Muscle of leg (tissue), 3 donors: ENCODE measurements at regions not wholly inside any gene's neighbourhood (a gene's known extent, or its start where the extent isn't known, plus 50 kb on each side); places are given as distances from the start of the nearest gene placed in this dataset.

Experiments
- DNase-seq: peaks from one replicate; pipeline ENCODE4 v3.0.0; 2013
- H3K27ac ChIP-seq: one replicate; pipeline ENCODE4 v1.5.1; 2013; ENCODE audit warnings: mild to moderate bottlenecking, low read length, control low read depth
- H3K27me3 ChIP-seq: one replicate; pipeline ENCODE4 v1.6.1; 2013; ENCODE audit warnings: low read length; ENCODE audit not compliant: control insufficient read depth, insufficient read depth
- H3K36me3 ChIP-seq: one replicate; pipeline ENCODE4 v1.6.1; 2013; ENCODE audit warnings: low read length; ENCODE audit not compliant: control insufficient read depth, insufficient read depth
- H3K4me1 ChIP-seq: one replicate; pipeline ENCODE4 v1.6.1; 2013; ENCODE audit warnings: low read length; ENCODE audit not compliant: control insufficient read depth, insufficient read depth
- H3K4me3 ChIP-seq: one replicate; pipeline ENCODE4 v1.5.1; 2013; ENCODE audit warnings: low read length, control low read depth
- H3K9me3 ChIP-seq: replicated peaks from 2 replicates; pipeline ENCODE4 v1.6.1; 2013; ENCODE audit warnings: low read depth, low read length; ENCODE audit not compliant: control insufficient read depth
- WGBS: methylation state at CpG from one replicate; pipeline ENCODE4 v1.1.5; 2013; ENCODE audit warnings: missing lambda C conversion rate; ENCODE audit not compliant: insufficient coverage; 5-methylcytosine and 5-hydroxymethylcytosine counted together

DNA sequence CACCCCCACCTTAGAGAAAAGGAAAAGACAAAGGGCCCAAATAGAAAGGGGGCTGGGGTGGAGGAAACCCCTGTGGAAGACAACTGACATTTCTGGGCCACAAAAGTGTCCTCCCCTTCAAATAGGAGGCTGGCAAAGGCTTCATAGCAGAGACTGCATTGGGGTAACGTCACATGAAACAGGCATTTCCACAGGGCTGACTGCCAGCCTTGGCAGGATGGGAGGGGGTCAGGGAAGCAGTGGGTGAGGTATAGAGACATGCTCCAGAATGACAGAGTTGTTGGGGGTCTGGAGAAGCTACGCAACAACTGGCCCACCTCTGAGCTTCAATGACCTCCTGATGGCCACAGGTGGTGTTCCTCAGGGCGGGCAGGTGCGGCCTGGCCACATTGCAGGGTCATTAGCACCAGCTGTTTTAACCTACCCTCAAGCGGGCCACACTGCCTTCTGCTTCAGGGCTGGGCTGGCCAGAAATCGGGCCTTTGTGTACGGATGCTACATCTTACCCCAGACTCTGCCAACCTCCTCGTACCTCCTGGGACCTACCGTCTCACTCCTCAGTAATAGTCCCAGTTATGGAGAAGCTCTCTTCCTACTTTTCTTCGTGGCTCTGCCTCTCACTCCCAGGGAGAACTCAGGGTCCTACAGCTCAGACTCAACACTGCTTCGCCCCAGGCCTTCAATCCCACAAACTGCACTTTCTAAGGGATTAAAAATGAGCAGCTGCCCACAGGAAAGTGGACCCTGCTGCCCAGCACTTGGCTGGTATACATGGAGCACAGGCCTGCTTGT, 160.0 kb upstream of the NCAM1 start:
- DNase-seq: peak; percentile 76
- Histone ChIP-seq H3K36me3 (no peaks in the 10 kb centered on the region), H3K4me3 (no peak overlapping the region), H3K27ac (peak overlapping the region; percentile 62), H3K9me3 (no peaks in the 10 kb centered on the region), H3K4me1 (peaks cover 55% of the 10 kb centered on the region), H3K27me3 (no peaks in the 10 kb centered on the region)
- 77% methylated on average over 11 of the region's 11 CpGs for WGBS

DNA sequence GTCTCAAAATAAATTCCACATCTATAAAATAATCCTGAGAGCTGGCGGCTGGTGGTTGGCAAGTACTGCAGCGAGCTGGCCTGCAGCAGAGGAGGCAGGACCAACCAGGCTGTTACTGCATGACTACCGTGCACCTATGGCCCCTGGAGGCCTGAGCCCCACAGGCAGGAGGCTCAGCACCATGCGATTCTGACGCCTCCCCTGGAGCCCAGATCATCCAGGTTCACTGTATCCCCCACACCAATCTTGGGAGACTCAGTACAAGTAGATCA, 159.5 kb upstream of the NCAM1 start:
- DNase-seq: no peak
- Histone ChIP-seq H3K36me3 (no peaks in the 10 kb centered on the region), H3K4me3 (no peak overlapping the region), H3K9me3 (no peaks in the 10 kb centered on the region), H3K4me1 (peaks cover 55% of the 10 kb centered on the region), H3K27ac (no peak overlapping the region), H3K27me3 (no peaks in the 10 kb centered on the region)
- WGBS: 65% methylated on average over 4 of the region's 5 CpGs

DNA sequence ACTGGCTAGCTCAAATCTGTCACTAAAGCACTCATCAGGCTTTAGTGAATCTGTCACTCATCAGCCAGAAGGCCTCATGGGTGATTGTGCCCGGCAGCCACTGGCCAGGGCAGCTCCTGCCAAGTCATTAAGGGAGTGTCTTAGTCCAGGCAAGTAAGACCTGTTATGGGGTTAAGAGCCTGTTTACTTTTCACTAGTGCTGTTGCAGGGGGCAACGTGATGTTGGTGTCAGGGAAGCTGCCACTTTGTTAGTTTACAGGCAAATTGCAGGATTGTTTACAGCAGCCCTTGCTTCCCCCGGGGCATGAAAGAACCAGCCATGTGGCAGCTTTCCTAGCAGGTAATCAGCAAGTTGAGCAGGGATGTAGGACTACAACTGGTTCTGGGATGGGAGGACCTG, 155.6 kb upstream of the NCAM1 start:
- no peaks in the 10 kb centered on the region for H3K9me3 ChIP-seq
- no peak overlapping the region for H3K27ac ChIP-seq
- H3K27me3 ChIP-seq: no peaks in the 10 kb centered on the region
- peaks cover 38% of the 10 kb centered on the region for H3K4me1 ChIP-seq
- WGBS: 30% methylated on average over 2 of the region's 3 CpGs
- DNase-seq: no peak
- no peak overlapping the region for H3K4me3 ChIP-seq
- H3K36me3 ChIP-seq: no peaks in the 10 kb centered on the region

DNA sequence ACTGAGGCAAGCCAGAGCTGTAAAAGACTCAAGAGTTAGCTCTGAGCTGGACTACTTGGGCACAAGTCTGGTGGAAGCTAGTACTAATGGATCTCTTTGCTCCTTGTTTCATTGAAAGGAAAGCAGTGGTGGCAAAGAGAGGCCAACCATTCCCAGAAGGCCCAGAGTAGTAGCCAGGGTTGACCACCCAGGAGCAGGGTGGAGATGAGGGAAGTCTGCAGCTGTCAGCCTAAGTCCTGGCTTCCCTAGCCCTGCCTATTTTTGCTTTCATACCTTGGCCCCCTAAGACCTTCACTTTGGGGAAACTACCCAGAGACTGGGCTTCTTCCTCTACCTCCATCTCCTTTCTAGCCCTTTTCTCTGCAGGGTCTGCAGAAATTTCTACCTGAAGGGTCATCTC, 155.0 kb upstream of the NCAM1 start:
- DNase-seq: no peak
- H3K4me1 ChIP-seq: peaks cover 32% of the 10 kb centered on the region
- H3K27me3 ChIP-seq: no peaks in the 10 kb centered on the region

DNA sequence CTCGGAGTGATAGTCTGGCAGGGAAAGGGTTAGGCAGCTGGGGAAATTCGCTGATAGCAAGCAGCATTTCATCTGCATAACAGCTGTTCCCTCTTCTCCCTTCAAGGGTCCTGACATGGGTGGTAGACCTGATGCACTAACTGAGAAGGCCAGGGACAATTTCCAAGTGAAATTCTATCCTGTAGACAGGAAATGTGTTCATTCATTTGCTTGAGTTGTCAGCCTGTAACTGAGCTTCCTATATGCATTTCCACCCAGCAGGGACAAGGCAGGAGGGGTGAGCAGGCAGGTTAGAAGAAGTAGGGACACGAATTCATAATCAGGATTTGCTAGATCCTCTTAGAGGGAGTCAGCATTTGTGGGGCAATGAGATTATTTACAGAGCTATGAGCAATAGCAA, 154.3 kb upstream of the NCAM1 start:
- H3K36me3 ChIP-seq: no peaks in the 10 kb centered on the region
- H3K4me1 ChIP-seq: peaks cover 30% of the 10 kb centered on the region
- no peak overlapping the region for H3K27ac ChIP-seq
- no peaks in the 10 kb centered on the region for H3K27me3 ChIP-seq
- DNase-seq: peak; percentile 74
- peaks cover 2% of the 10 kb centered on the region for H3K9me3 ChIP-seq
- 0% methylated on average over 2 of the region's 3 CpGs for WGBS
- H3K4me3 ChIP-seq: no peak overlapping the region

More for the DNA sequence above, 155.0 kb upstream of the NCAM1 start:
- Histone ChIP-seq H3K36me3 (no peaks in the 10 kb centered on the region), H3K4me3 (no peak overlapping the region), H3K9me3 (peaks cover 2% of the 10 kb centered on the region), H3K27ac (no peak overlapping the region)

DNA sequence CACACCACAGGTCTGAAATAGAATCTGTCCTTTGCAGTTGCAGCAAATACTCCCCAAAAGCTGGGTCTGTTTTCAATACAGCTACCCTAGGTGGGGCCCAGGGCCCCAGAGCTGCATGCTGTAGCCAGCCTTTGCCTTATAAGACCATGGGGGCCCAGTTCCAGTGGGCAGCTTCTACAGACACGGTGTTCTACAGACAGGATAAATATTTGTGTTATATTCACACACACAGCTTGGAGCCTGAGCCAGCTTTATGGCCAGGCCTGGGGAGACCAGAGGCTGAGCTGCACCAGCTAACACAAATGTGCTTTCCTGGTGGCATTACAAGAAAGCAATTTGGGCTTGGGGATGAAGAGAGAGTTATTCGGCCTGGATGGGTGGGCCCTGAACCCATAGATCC, 151.8 kb upstream of the NCAM1 start:
- no CpG with 5 or more reads among the region's 2 CpGs for WGBS
- Histone ChIP-seq H3K27me3 (no peaks in the 10 kb centered on the region), H3K36me3 (no peaks in the 10 kb centered on the region), H3K9me3 (peaks cover 2% of the 10 kb centered on the region), H3K4me3 (no peak overlapping the region), H3K27ac (no peak overlapping the region), H3K4me1 (peaks cover 29% of the 10 kb centered on the region)
- DNase-seq: no peak

DNA sequence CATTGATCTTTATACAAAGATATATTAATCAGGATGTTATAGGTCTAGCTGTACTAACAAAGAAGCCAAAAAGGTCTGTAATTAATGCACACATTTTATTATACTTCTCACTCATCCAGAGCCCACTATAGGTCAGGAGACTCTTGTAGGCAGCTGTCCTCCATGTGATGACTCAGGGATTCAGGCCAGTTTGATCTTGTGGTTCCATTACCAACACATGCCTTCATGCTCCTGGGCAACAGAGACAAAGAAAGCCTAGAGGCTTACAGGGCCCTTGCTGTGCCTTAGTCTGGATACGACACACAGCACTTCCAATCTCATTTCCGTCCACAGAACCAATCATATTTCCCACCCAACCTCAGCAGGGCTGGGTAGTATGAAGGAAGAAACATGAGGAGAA, 150.3 kb upstream of the NCAM1 start:
- peaks cover 2% of the 10 kb centered on the region for H3K9me3 ChIP-seq
- no peaks in the 10 kb centered on the region for H3K36me3 ChIP-seq
- H3K4me1 ChIP-seq: peaks cover 23% of the 10 kb centered on the region
- no CpG with 5 or more reads among the region's 2 CpGs for WGBS
- H3K27me3 ChIP-seq: no peaks in the 10 kb centered on the region
- no peak overlapping the region for H3K27ac ChIP-seq
- DNase-seq: no peak
- no peak overlapping the region for H3K4me3 ChIP-seq

DNA sequence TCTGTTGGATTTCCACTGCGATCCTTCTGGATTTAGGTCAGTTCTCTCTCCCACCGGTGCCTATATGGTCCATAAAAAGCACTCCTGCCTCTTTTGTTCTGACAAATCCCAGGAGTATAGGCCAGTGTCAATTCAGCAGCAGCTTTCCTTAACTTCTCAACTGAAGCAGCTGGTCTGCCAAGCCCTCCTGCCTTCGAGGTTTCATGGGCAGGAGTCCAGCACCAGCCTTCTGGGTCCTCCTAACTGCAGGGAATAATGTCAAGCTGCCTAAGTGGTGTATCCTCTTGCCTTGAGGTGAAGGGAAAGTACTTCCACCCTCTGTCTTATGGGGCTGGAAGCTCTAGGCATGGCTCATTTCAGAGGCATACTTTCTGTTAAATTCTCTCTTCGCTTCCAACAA, 149.4 kb upstream of the NCAM1 start:
- H3K27ac ChIP-seq: no peak overlapping the region
- DNase-seq: peak; percentile 46
- peaks cover 15% of the 10 kb centered on the region for H3K4me1 ChIP-seq
- no peaks in the 10 kb centered on the region for H3K36me3 ChIP-seq
- H3K4me3 ChIP-seq: no peak overlapping the region
- WGBS: 87% methylated on average over 2 of the region's 4 CpGs
- H3K9me3 ChIP-seq: peaks cover 2% of the 10 kb centered on the region
- no peaks in the 10 kb centered on the region for H3K27me3 ChIP-seq

DNA sequence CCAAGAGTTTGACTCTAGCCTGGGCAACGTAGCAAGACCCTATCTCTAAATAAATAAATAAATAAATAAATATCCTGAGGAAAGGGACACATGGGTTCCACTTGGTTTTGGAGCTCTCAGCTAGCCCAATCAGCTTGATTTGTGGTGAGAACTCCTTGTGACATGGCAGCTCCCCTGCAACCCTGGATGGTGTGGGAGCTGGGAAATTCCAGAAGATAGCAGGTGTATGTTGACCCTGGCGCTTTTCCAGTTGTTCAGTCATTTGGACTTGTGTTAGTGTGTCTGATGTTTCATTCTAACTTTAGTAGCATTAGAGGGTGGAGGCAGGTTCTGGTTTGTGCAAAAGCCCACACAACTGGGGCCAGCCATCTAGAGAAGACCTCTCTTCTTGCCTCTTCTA, 148.5 kb upstream of the NCAM1 start:
- Histone ChIP-seq H3K36me3 (no peaks in the 10 kb centered on the region), H3K4me3 (no peak overlapping the region), H3K4me1 (peaks cover 7% of the 10 kb centered on the region), H3K27me3 (no peaks in the 10 kb centered on the region), H3K27ac (no peak overlapping the region), H3K9me3 (peaks cover 2% of the 10 kb centered on the region)
- 80% methylated on average over 1 of the region's 2 CpGs for WGBS
- peak; percentile 56 for DNase-seq

DNA sequence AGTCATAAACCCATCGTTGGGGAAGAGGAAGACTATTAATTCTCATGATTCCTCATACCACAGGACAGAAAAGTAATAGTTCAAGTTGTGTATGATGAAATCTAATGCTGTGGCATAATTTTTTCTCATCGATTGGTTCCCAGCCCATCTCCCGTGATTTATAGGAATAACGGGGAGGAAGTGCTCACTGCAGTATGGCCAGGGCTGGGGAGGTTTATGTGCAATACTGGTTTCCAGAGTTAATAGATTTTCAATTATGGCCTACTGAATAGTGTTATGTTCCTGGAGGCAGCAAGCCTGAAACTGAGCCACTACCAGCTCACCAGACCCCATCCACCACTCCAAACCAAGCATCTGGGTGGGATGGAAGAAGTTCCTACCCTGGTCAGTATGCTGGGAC, 147.1 kb upstream of the NCAM1 start:
- no peak overlapping the region for H3K27ac ChIP-seq
- no peaks in the 10 kb centered on the region for H3K27me3 ChIP-seq
- H3K4me3 ChIP-seq: no peak overlapping the region
- WGBS: 100% methylated on average over 3 of the region's 4 CpGs
- H3K36me3 ChIP-seq: no peaks in the 10 kb centered on the region
- H3K9me3 ChIP-seq: peaks cover 2% of the 10 kb centered on the region
- peaks cover 7% of the 10 kb centered on the region for H3K4me1 ChIP-seq
- DNase-seq: no peak

DNA sequence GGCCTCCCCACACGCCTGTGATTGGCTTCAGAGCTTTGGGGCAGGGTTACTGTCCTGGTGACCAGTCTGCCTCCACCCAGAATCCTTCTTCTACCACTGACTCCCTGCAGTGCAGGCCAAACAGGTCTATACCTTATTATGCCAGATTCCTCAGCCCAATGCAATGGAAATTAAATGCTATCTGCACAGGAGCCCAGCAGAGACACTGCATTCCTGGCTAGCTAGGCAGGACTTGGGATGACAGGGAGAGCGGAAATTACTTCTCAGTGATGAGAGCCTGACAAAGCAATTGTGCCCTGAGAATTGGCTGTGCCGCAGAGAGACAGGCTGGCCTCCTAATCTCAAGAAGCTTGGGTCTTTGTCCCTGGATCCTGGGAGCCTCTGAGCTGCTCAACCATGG, 143.8 kb upstream of the NCAM1 start:
- WGBS: 75% methylated on average over 1 of the region's 3 CpGs
- Histone ChIP-seq H3K4me1 (no peaks in the 10 kb centered on the region), H3K27me3 (no peaks in the 10 kb centered on the region)

More for the DNA sequence above, 143.8 kb upstream of the NCAM1 start:
- Histone ChIP-seq H3K36me3 (no peaks in the 10 kb centered on the region), H3K9me3 (no peaks in the 10 kb centered on the region), H3K4me3 (no peak overlapping the region), H3K27ac (no peak overlapping the region)
- DNase-seq: no peak
